ENCODE measurements at regions not wholly inside any gene's neighbourhood (a gene's known extent, or its start where the extent isn't known, plus 50 kb on each side); places are given as distances from the start of the nearest gene placed in this dataset.

- no peak for TF ChIP-seq PATZ1 (CRISPR knock-in tag; IDR thresholded peaks at IDR 0.05; ENCODE audit: borderline replicate concordance)
- TF ChIP-seq ZNF70 (CRISPR knock-in tag; IDR thresholded peaks at IDR 0.05): no peak
- TF ChIP-seq POU6F1 (CRISPR knock-in tag; IDR thresholded peaks at IDR 0.05; ENCODE audit: borderline replicate concordance, low read depth): no peak
- TF ChIP-seq ESRRG (CRISPR knock-in tag; IDR thresholded peaks at IDR 0.05): no peak
- TF ChIP-seq PPARA (CRISPR knock-in tag; IDR thresholded peaks at IDR 0.05; ENCODE audit: borderline replicate concordance): no peak
- TF ChIP-seq ZNF565 (CRISPR knock-in tag; conservative IDR thresholded peaks at IDR 0.05; ENCODE audit: low read depth): no peak
- TF ChIP-seq SNAI2 (CRISPR knock-in tag; IDR thresholded peaks at IDR 0.05): no peak
- TF ChIP-seq CREB5 (CRISPR knock-in tag; IDR thresholded peaks at IDR 0.05; ENCODE audit: low read depth): no peak
- no peak for TF ChIP-seq ZNF8 (CRISPR knock-in tag; IDR thresholded peaks at IDR 0.05)
Observed at GRCh38 chr2:160687629-160688028, 194.0 kb upstream of the RBMS1 start.

Data from SK-N-SH treated with all-trans-retinoic acid at 6 μM for 48 hours (cell line).